IMR-90 (cell line): ENCODE measurements at regions not wholly inside any gene's neighbourhood (a gene's known extent, or its start where the extent isn't known, plus 50 kb on each side); places are given as distances from the start of the nearest gene placed in this dataset.

Source experiments
- ATAC-seq: fragments of 200-7000 bp; cut with Tn5 transposase; 2 replicates; pipeline ENCODE4 v1.9.1; 2020; ENCODE audit warnings: low read depth, mild to moderate bottlenecking, moderate library complexity
- BruUV-seq: library from RNA; stranded (reverse); fragments of 400-500 nt; replicated peaks from 2 replicates; lab custom pipeline; 2021; lab: Mats Ljungman, UMichigan
- CTCF ChIA-PET: fragments of 300-600 bp; formaldehyde crosslinking; extraction: SDS; loops from one replicate; lab custom pipeline; 2021; ENCODE audit warnings: antibody characterized with exemption; lab: Yijun Ruan, JAX
- POLR2A ChIA-PET: fragments of 300-600 bp; sonication (Branson Sonifier 250); formaldehyde crosslinking; loops from one replicate; lab custom pipeline; 2022; ENCODE audit warnings: antibody characterized with exemption; ENCODE audit not compliant: unreplicated experiment; lab: Charles Lee
- DNase-seq: peaks from one replicate; pipeline ENCODE4 v3.0.0; 2013
- H2AFZ ChIP-seq: replicated peaks from 2 replicates; pipeline ENCODE3; 2013; ENCODE audit warnings: low read length, mild to moderate bottlenecking; ENCODE audit not compliant: poor library complexity
- H2AK5ac ChIP-seq: 2 replicates; pipeline ENCODE4 v1.6.1; 2013; ENCODE audit warnings: low read depth, low read length, inconsistent platforms
- H2AK9ac ChIP-seq: replicated peaks from 2 replicates; pipeline ENCODE3; 2013; ENCODE audit warnings: mild to moderate bottlenecking, low read depth, low read length, moderate library complexity; ENCODE audit not compliant: poor library complexity
- H2BK120ac ChIP-seq: 2 replicates; pipeline ENCODE4 v1.6.1; 2013; ENCODE audit warnings: low read depth, low read length, inconsistent platforms
- H2BK15ac ChIP-seq: 3 replicates; pipeline ENCODE4 v1.6.1; 2013; ENCODE audit warnings: low read depth, low read length, inconsistent platforms
- H2BK20ac ChIP-seq: 2 replicates; pipeline ENCODE4 v1.6.1; 2013; ENCODE audit warnings: low read depth, mild to moderate bottlenecking, inconsistent platforms, low read length, moderate library complexity
- H2BK5ac ChIP-seq: 2 replicates; pipeline ENCODE4 v1.6.1; 2013; ENCODE audit warnings: mild to moderate bottlenecking, low read depth, low read length, inconsistent platforms; ENCODE audit not compliant: poor library complexity, severe bottlenecking
- H3K14ac ChIP-seq: replicated peaks from 2 replicates; pipeline ENCODE4 v1.6.1; 2013; ENCODE audit warnings: low read depth, low read length, inconsistent platforms
- H3K18ac ChIP-seq: 2 replicates; pipeline ENCODE4 v1.6.1; 2013; ENCODE audit warnings: low read depth, low read length, control low read depth
- H3K23ac ChIP-seq: 2 replicates; pipeline ENCODE4 v1.6.1; 2013; ENCODE audit warnings: low read depth, low read length, inconsistent platforms
- H3K27ac ChIP-seq: 2 replicates; pipeline ENCODE4 v1.5.1; 2013; ENCODE audit warnings: mild to moderate bottlenecking, control low read depth, low read length; ENCODE audit not compliant: insufficient read depth
- H3K27me3 ChIP-seq: 2 replicates; pipeline ENCODE4 v1.6.1; 2013; ENCODE audit warnings: low read length; ENCODE audit not compliant: control insufficient read depth, insufficient read depth
- H3K36me3 ChIP-seq: 2 replicates; pipeline ENCODE4 v1.6.1; 2013; ENCODE audit warnings: low read length, mixed read lengths; ENCODE audit not compliant: control insufficient read depth, insufficient read depth
- H3K4ac ChIP-seq: 2 replicates; pipeline ENCODE4 v1.6.1; 2013; ENCODE audit warnings: low read depth, low read length, inconsistent platforms
- H3K4me1 ChIP-seq: 2 replicates; pipeline ENCODE4 v1.6.1; 2013; ENCODE audit warnings: low read length, mixed read lengths; ENCODE audit not compliant: control insufficient read depth, insufficient read depth
- H3K4me2 ChIP-seq: 2 replicates; pipeline ENCODE4 v1.6.1; 2013; ENCODE audit warnings: low read depth, mild to moderate bottlenecking, control low read depth, low read length, moderate library complexity
- H3K4me3 ChIP-seq: 2 replicates; pipeline ENCODE4 v1.5.1; 2013; ENCODE audit warnings: low read depth, mild to moderate bottlenecking, control low read depth, low read length, moderate library complexity; ENCODE audit not compliant: insufficient read depth
- H3K56ac ChIP-seq: 2 replicates; pipeline ENCODE4 v1.6.1; 2013; ENCODE audit warnings: low read length, inconsistent platforms; ENCODE audit not compliant: insufficient read depth; ENCODE audit errors: extremely low read depth
- H3K79me1 ChIP-seq, 2 experiments: 2 replicates each; pipeline ENCODE4 v1.6.1; 2013; ENCODE audit warnings: low read length in 2 of 2, inconsistent platforms in 1 of 2, low read depth in 1 of 2
- H3K9ac ChIP-seq: 2 replicates; pipeline ENCODE4 v1.6.1; 2013; ENCODE audit warnings: low read depth, low read length, control low read depth
- H3K9me1 ChIP-seq: 2 replicates; pipeline ENCODE4 v1.6.1; 2013; ENCODE audit warnings: low read length, inconsistent platforms; ENCODE audit not compliant: insufficient read depth
- H3K9me3 ChIP-seq: 2 replicates; pipeline ENCODE4 v1.6.1; 2013; ENCODE audit warnings: low read length; ENCODE audit not compliant: control insufficient read depth, insufficient read depth
- H4K20me1 ChIP-seq: 2 replicates; pipeline ENCODE4 v1.6.1; 2013; ENCODE audit warnings: low read length, inconsistent platforms; ENCODE audit not compliant: insufficient read depth
- H4K5ac ChIP-seq: 2 replicates; pipeline ENCODE4 v1.6.1; 2013; ENCODE audit warnings: mild to moderate bottlenecking, low read depth, low read length, control low read depth
- H4K8ac ChIP-seq, 2 experiments: 2 replicates each; pipeline ENCODE4 v1.6.1; 2013; ENCODE audit warnings: low read depth in 2 of 2, low read length in 2 of 2, control low read depth in 1 of 2, inconsistent platforms in 1 of 2
- H4K91ac ChIP-seq: 2 replicates; pipeline ENCODE4 v1.6.1; 2013; ENCODE audit warnings: low read depth, low read length, inconsistent platforms; ENCODE audit not compliant: insufficient read depth
- BHLHE40 ChIP-seq: fragments of 150-350 bp; IDR thresholded peaks from 2 replicates; pipeline ENCODE4 v1.6.1; 2016; ENCODE audit warnings: mild to moderate bottlenecking, low read depth, low read length
- CEBPB ChIP-seq: IDR thresholded peaks from 2 replicates; pipeline ENCODE4 v1.6.1; 2012; ENCODE audit warnings: low read depth, low read length, improper control_type of control experiment
- CHD1 ChIP-seq: IDR thresholded peaks from 2 replicates; pipeline ENCODE4 v1.6.1; 2012; ENCODE audit warnings: low read depth, low read length, improper control_type of control experiment
- CTCF ChIP-seq: conservative IDR thresholded peaks from 2 replicates; pipeline ENCODE4 v1.5.1; 2012; ENCODE audit warnings: mild to moderate bottlenecking, low read depth, low read length, improper control_type of control experiment
- ELK1 ChIP-seq: fragments of 150-350 bp; IDR thresholded peaks from 2 replicates; pipeline ENCODE4 v1.6.1; 2016; ENCODE audit warnings: low read depth, mild to moderate bottlenecking, low read length, moderate library complexity, borderline replicate concordance
- FOS ChIP-seq: fragments of 150-350 bp; IDR thresholded peaks from 2 replicates; pipeline ENCODE4 v1.6.1; 2016; ENCODE audit warnings: low read depth, low read length
- MAFK ChIP-seq: IDR thresholded peaks from 2 replicates; pipeline ENCODE4 v1.6.1; 2012; ENCODE audit warnings: low read depth, low read length, improper control_type of control experiment
- MAZ ChIP-seq: IDR thresholded peaks from 2 replicates; pipeline ENCODE4 v1.6.1; 2012; ENCODE audit warnings: low read depth, mild to moderate bottlenecking, low read length, improper control_type of control experiment, moderate library complexity, borderline replicate concordance
- NFE2L2 ChIP-seq: fragments of 150-350 bp; IDR thresholded peaks from 2 replicates; pipeline ENCODE4 v1.6.1; 2016; ENCODE audit warnings: low read depth, mild to moderate bottlenecking, low read length
- RCOR1 ChIP-seq: IDR thresholded peaks from 2 replicates; pipeline ENCODE4 v1.6.1; 2012; ENCODE audit warnings: mild to moderate bottlenecking, low read length, improper control_type of control experiment; ENCODE audit not compliant: insufficient replicate concordance
- RFX5 ChIP-seq: IDR thresholded peaks from 2 replicates; pipeline ENCODE4 v1.8.0; 2012; ENCODE audit warnings: low read depth, mild to moderate bottlenecking, low read length, moderate library complexity
- SMC3 ChIP-seq: fragments of 150-350 bp; IDR thresholded peaks from 2 replicates; pipeline ENCODE4 v1.6.1; 2016; ENCODE audit warnings: low read depth, mild to moderate bottlenecking, antibody characterized with exemption, low read length, moderate library complexity
- USF2 ChIP-seq: fragments of 150-350 bp; IDR thresholded peaks from 2 replicates; pipeline ENCODE4 v1.6.1; 2017; ENCODE audit warnings: mild to moderate bottlenecking, antibody characterized with exemption, low read length, low read depth
- WGBS, 2 experiments: methylation state at CpG; one replicate each; pipeline versions ENCODE4 v1.1.5 to v1.1.7; 2013; ENCODE audit warnings: missing lambda C conversion rate in 2 of 2; ENCODE audit not compliant: insufficient read length in 1 of 2; ENCODE audit errors: extremely low coverage in 2 of 2; 5-methylcytosine and 5-hydroxymethylcytosine counted together
- dilution Hi-C: fragments of 300-500 bp; cut with HindIII; formaldehyde crosslinking; loops from one replicate; pipeline ENCODE4 v1.14.3; 2018; ENCODE audit warnings: low sequenced_read_pairs; ENCODE audit not compliant: unreplicated experiment
- in situ Hi-C: fragments of 300-500 bp; cut with MboI; formaldehyde crosslinking; loops from 3 replicates; pipeline ENCODE4 v1.14.3; 2019; ENCODE audit warnings: low sequenced_read_pairs, inconsistent platforms, mixed read lengths
- intact Hi-C: fragments of 100-400 bp; cut with micrococcal nuclease; formaldehyde crosslinking; loops from 2 replicates; pipeline ENCODE4 v1.10.0; 2022

GRCh38 chr2:138423745-138424144, 77.8 kb upstream of the SPOPL start:
- dilution Hi-C loops (no loop called here), in situ Hi-C loops (no loop called here), intact Hi-C loops (no loop called here)
- Histone ChIP-seq H2BK20ac (no peak overlapping the region), H4K5ac (no peak overlapping the region), H3K9ac (no peak overlapping the region), H3K14ac (no peak overlapping the region), H2AK5ac (no peak overlapping the region), H4K91ac (no peak overlapping the region), H3K36me3 (no peaks in the 10 kb centered on the region), H2AK9ac (no peak overlapping the region), H3K27me3 (no peaks in the 10 kb centered on the region), H3K4me2 (no peak overlapping the region), H3K27ac (no peak overlapping the region), H2BK5ac (no peak overlapping the region), H3K18ac (no peak overlapping the region), H3K9me3 (no peaks in the 10 kb centered on the region), H3K4me3 (no peak overlapping the region), H3K4me1 (no peaks in the 10 kb centered on the region; the same call in 1 of the 2 replicates), H2BK15ac (no peak overlapping the region), H4K20me1 (no peaks in the 10 kb centered on the region), H3K56ac (no peak overlapping the region), H3K9me1 (no peaks in the 10 kb centered on the region), H2BK120ac (no peak overlapping the region), H3K4ac (no peak overlapping the region), H3K79me1 (no peaks in the 10 kb centered on the region), H3K23ac (no peak overlapping the region), H2AFZ (no peak overlapping the region), H4K8ac (no peak overlapping the region)
- ChIA-PET CTCF (no interaction called here), POLR2A (no interaction called here)
- ATAC-seq (no peak), DNase-seq (no peak)
- no CpG with 5 or more reads among the region's 1 CpG for WGBS, 2 experiments
- no TSS peak for BruUV-seq
- TF ChIP-seq CEBPB (no peak), CTCF (no peak), USF2 (no peak), SMC3 (no peak), MAZ (no peak), BHLHE40 (no peak), ELK1 (no peak), NFE2L2 (no peak), RCOR1 (no peak), CHD1 (no peak), RFX5 (no peak), MAFK (no peak), FOS (no peak)
